ENCODE measurements at regions not wholly inside any gene's neighbourhood (a gene's known extent, or its start where the extent isn't known, plus 50 kb on each side); places are given as distances from the start of the nearest gene placed in this dataset.

DNA sequence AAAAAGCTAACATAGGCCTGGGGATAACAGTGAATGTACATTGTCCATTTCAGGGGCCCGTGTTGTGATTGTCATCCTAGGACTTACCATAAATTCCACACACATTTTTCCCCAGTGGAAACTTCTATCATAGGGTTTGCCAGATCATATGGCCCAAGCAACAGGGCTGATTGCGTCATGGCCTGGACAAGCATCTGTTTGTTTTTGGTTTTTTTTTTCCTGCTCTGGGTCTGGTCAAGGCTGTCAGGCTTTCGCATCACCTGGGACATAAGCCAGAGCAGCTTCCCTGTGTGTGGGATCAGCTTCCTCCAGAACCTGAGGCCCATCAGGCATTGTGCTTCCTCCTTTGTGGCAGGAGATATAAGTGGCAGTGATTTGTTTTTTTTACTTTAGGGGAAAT lies 598.5 kb upstream of the USP24 start:
- TF ChIP-seq ETV6 (CRISPR knock-in tag; conservative IDR thresholded peaks at IDR 0.05) (no peak), PCBP1 (IDR thresholded peaks at IDR 0.05; ENCODE audit: borderline replicate concordance, low read depth, low read length) (no peak), HIVEP1 (CRISPR knock-in tag; IDR thresholded peaks at IDR 0.05) (no peak), FOXM1 (CRISPR knock-in tag; IDR thresholded peaks at IDR 0.05) (no peak), ZNF34 (CRISPR knock-in tag; IDR thresholded peaks at IDR 0.05; ENCODE audit: borderline replicate concordance) (no peak)
- TF ChIP-seq, protein P1, sequence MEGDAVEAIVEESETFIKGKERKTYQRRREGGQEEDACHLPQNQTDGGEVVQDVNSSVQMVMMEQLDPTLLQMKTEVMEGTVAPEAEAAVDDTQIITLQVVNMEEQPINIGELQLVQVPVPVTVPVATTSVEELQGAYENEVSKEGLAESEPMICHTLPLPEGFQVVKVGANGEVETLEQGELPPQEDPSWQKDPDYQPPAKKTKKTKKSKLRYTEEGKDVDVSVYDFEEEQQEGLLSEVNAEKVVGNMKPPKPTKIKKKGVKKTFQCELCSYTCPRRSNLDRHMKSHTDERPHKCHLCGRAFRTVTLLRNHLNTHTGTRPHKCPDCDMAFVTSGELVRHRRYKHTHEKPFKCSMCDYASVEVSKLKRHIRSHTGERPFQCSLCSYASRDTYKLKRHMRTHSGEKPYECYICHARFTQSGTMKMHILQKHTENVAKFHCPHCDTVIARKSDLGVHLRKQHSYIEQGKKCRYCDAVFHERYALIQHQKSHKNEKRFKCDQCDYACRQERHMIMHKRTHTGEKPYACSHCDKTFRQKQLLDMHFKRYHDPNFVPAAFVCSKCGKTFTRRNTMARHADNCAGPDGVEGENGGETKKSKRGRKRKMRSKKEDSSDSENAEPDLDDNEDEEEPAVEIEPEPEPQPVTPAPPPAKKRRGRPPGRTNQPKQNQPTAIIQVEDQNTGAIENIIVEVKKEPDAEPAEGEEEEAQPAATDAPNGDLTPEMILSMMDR (CRISPR knock-in tag; IDR thresholded peaks at IDR 0.05): no peak
